K562 (cell line): ENCODE measurements at regions not wholly inside any gene's neighbourhood (a gene's known extent, or its start where the extent isn't known, plus 50 kb on each side); places are given as distances from the start of the nearest gene placed in this dataset.

Experiments used
- ATAC-seq: fragments of 200-7000 bp; cut with Tn5 transposase; 3 replicates; pipeline ENCODE4 v1.9.1; 2020; ENCODE audit warnings: moderate library complexity
- BruUV-seq: library from RNA; stranded (reverse); fragments of 400-500 nt; replicated peaks from 2 replicates; lab custom pipeline; 2021; lab: Mats Ljungman, UMichigan
- CTCF ChIA-PET: fragments of 300-600 bp; formaldehyde crosslinking; extraction: SDS; loops from one replicate; lab custom pipeline; 2021; ENCODE audit warnings: low intra/inter-chr PET ratio; lab: Yijun Ruan, JAX
- POLR2A ChIA-PET: fragments of 300-600, 350-650 bp; sonication (Branson Sonifier 250); formaldehyde crosslinking; extraction: SDS; loops from one replicate; lab custom pipeline; 2021; ENCODE audit warnings: antibody characterized with exemption, inconsistent platforms; lab: Yijun Ruan, JAX
- DNase-seq, 4 experiments: peaks; one replicate each; pipeline versions ENCODE4 v3.0.0 to v3.0.0-alpha.2; 2011 to 2018; ENCODE audit warnings: low spot score in 3 of 4, mixed read lengths in 3 of 4; ENCODE audit errors: extremely low read depth in 1 of 4
- FAIRE-seq: peaks from 2 replicates; lab custom pipeline; 2011; peaks lifted over from hg19 to GRCh38; lab: Jason Lieb, UNC
- H2AFZ ChIP-seq: 2 replicates; pipeline ENCODE4 v1.6.0; 2011; ENCODE audit warnings: low read depth, low read length, control low read depth, inconsistent platforms
- H3K27ac ChIP-seq: fragments of 200-600 bp; 3 replicates; pipeline ENCODE4 v1.8.0; 2011; ENCODE audit warnings: low read depth, mild to moderate bottlenecking, control low read depth, inconsistent platforms, low read length, moderate library complexity, mixed read lengths; ENCODE audit errors: extremely low read depth
- H3K27me3 ChIP-seq, 2 experiments: fragments of 300-600 bp in 1 of 2; 2 replicates in 1 of 2; 3 replicates in 1 of 2; pipeline versions ENCODE4 v1.6.0 to v1.8.0; 2011; ENCODE audit warnings: inconsistent platforms in 2 of 2, low read length in 2 of 2, mild to moderate bottlenecking in 1 of 2, mixed read lengths in 1 of 2, moderate library complexity in 1 of 2; ENCODE audit not compliant: control insufficient read depth in 2 of 2, insufficient read depth in 2 of 2
- H3K36me3 ChIP-seq: fragments of 300-600 bp; 3 replicates; pipeline ENCODE4 v1.8.0; 2011; ENCODE audit warnings: mild to moderate bottlenecking, low read length, inconsistent platforms; ENCODE audit not compliant: control insufficient read depth, insufficient read depth
- H3K4me1 ChIP-seq, 2 experiments: fragments of 200-600 bp in 1 of 2; replicated peaks in 1 of 2; 2 replicates in 1 of 2; 3 replicates in 1 of 2; pipeline versions ENCODE4 v1.5.1 to v1.8.0; 2011; ENCODE audit warnings: inconsistent platforms in 2 of 2, low read length in 2 of 2, mild to moderate bottlenecking in 1 of 2, mixed read lengths in 1 of 2, moderate library complexity in 1 of 2; ENCODE audit not compliant: control insufficient read depth in 2 of 2, insufficient read depth in 2 of 2
- H3K4me2 ChIP-seq: 2 replicates; pipeline ENCODE4 v1.6.1; 2011; ENCODE audit warnings: low read length, control low read depth, inconsistent platforms, mixed read lengths; ENCODE audit not compliant: insufficient read depth
- H3K4me3 ChIP-seq: fragments of 200-600 bp; sonication (generic), shearing (Covaris generic); 2 replicates; pipeline ENCODE4 v1.5.1; 2016; ENCODE audit warnings: control low read depth, inconsistent platforms
- H3K79me2 ChIP-seq: fragments of 200-600 bp; 3 replicates; pipeline ENCODE4 v1.8.0; 2011; ENCODE audit warnings: low read length, inconsistent platforms; ENCODE audit not compliant: control insufficient read depth, insufficient read depth
- H3K9ac ChIP-seq, 2 experiments: 2 replicates each; pipeline versions ENCODE4 v1.6.0 to v1.6.1; 2011; ENCODE audit warnings: low read depth in 2 of 2, low read length in 2 of 2, control low read depth in 1 of 2, inconsistent platforms in 1 of 2, mild to moderate bottlenecking in 1 of 2, mixed read lengths in 1 of 2; ENCODE audit not compliant: insufficient read depth in 1 of 2
- H3K9me1 ChIP-seq: one replicate; pipeline ENCODE4 v1.6.0; 2011; ENCODE audit warnings: inconsistent platforms, mild to moderate bottlenecking, low read length, moderate library complexity; ENCODE audit not compliant: control insufficient read depth, insufficient read depth
- H3K9me3 ChIP-seq: replicated peaks from 2 replicates; pipeline ENCODE4 v1.5.1; 2011; ENCODE audit warnings: low read depth, low read length, inconsistent platforms; ENCODE audit not compliant: control insufficient read depth, insufficient read depth
- H4K20me1 ChIP-seq: replicated peaks from 2 replicates; pipeline ENCODE4 v1.6.1; 2011; ENCODE audit warnings: low read length, inconsistent platforms, mixed read lengths; ENCODE audit not compliant: control insufficient read depth, insufficient read depth
- ATF3 ChIP-seq, 2 experiments: fragments of 450-650 bp in 1 of 2; sonication (generic) in 1 of 2; formaldehyde crosslinking in 1 of 2; IDR thresholded peaks in 1 of 2; conservative IDR thresholded peaks in 1 of 2; 2 replicates each; pipeline versions ENCODE4 v1.6.1 to v1.8.1; 2016 to 2023; ENCODE audit warnings: mild to moderate bottlenecking in 2 of 2, moderate library complexity in 2 of 2, inconsistent platforms in 1 of 2, missing genetic modification reagents in 1 of 2
- FIP1L1 ChIP-seq: fragments of 200-400 bp; formaldehyde crosslinking; IDR thresholded peaks from 2 replicates; pipeline ENCODE4 v1.6.1; 2018; ENCODE audit warnings: mild to moderate bottlenecking, low read depth, low read length; ENCODE audit not compliant: poor library complexity, severe bottlenecking
- NFIC ChIP-seq: fragments of 450-650 bp; IDR thresholded peaks from 2 replicates; pipeline ENCODE4 v1.6.1; 2017; ENCODE audit warnings: mild to moderate bottlenecking, inconsistent platforms
- SMARCA5 ChIP-seq: fragments of 450-650 bp; IDR thresholded peaks from 2 replicates; pipeline ENCODE4 v1.6.1; 2016
- TCF7L2 ChIP-seq: fragments of 150-350 bp; IDR thresholded peaks from 2 replicates; pipeline ENCODE4 v1.6.1; 2016; ENCODE audit warnings: low read depth, mild to moderate bottlenecking, low read length, moderate library complexity
- ZNF778 ChIP-seq: fragments of 450-650 bp; formaldehyde crosslinking; IDR thresholded peaks from 2 replicates; pipeline ENCODE4 v1.4.0; 2020; ENCODE audit warnings: mild to moderate bottlenecking, moderate library complexity
- ZNF785 ChIP-seq: fragments of 250-450 bp; sonication (Bioruptor Pico); IDR thresholded peaks from 2 replicates; pipeline ENCODE4 v1.4.0; 2020; ENCODE audit warnings: mild to moderate bottlenecking
- WGBS: fragments of 100-300 bp; shearing (Covaris generic); methylation state at CpG from one replicate; pipeline ENCODE4 v1.1.6; 2016; ENCODE audit warnings: low coverage, mixed read lengths; ENCODE audit not compliant: insufficient coverage; ENCODE audit errors: missing lambda C conversion rate; 5-methylcytosine and 5-hydroxymethylcytosine counted together
- in situ Hi-C: fragments of 300-500 bp; cut with MboI; formaldehyde crosslinking; loops from 4 replicates; pipeline ENCODE4 v1.15.0; 2018; ENCODE audit warnings: inconsistent platforms, mixed read lengths
- intact Hi-C: fragments of 100-400 bp; cut with micrococcal nuclease; formaldehyde crosslinking; loops from 2 replicates; pipeline ENCODE4 v1.14.2; 2022
- TF ChIP-seq, protein P1 (sequence below): sonication (generic); formaldehyde crosslinking; IDR thresholded peaks from 2 replicates; pipeline ENCODE4 v1.8.0; 2022; ENCODE audit warnings: mild to moderate bottlenecking, missing genetic modification reagents

DNA sequence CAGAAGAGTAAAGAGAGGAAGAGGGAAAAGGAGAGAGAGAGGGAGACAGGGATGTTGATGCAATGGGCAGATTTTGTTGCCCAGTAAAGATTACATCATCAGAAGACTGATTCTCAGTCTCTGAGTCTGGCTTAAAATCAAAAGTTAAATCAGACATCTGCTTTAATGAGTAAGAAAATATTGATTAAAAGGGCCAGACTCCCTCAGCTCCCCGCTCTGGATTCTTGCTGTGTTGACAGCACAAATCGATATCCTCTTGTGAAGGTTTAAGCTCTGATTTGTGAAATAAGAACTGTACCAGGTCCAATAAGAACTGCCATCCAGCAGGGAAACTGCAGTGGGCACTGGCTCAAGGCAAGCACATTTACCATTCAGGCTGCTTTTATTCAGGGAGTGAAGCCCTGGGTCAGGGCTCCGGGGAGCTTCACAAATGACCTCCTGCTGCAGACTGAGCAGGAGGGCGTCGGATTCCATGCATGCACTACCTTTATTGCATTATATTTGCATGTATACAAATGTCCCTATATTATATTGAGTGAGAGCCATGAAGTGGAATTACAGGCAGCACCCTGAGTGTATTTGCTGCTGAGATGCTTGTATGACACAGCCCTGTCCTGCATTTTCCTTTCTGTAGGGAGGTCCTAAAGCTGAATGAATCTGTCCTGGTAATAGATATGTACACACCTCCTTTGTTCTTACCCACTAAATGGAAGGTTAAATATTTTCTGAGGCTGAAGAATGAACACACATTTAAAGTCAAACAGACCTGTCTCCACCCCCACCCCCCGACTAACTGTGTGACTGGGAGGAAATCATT is 401.5 kb downstream of the REEP3 start:
- ATAC-seq: no peak
- no peak overlapping the region for H3K9ac ChIP-seq
- no peak overlapping the region for H3K4me3 ChIP-seq
- H3K36me3 ChIP-seq: no peaks in the 10 kb centered on the region
- no peak overlapping the region for H2AFZ ChIP-seq
- no peak for FAIRE-seq
- in situ Hi-C loops: no loop called here
- no peaks in the 10 kb centered on the region for H3K9me3 ChIP-seq
- WGBS: 0% methylated on average over 6 of the region's 6 CpGs
- no peaks in the 10 kb centered on the region for H3K79me2 ChIP-seq
- no peaks in the 10 kb centered on the region; the same call in 1 of the 2 replicates for H4K20me1 ChIP-seq
- no peak for DNase-seq
- POLR2A ChIA-PET: no interaction called here
- no peaks in the 10 kb centered on the region for H3K4me1 ChIP-seq
- intact Hi-C loops: no loop called here
- TF ChIP-seq ATF3 (IDR thresholded peaks at IDR 0.05) (peak; percentile 34), ATF3 (CRISPR knock-in tag; conservative IDR thresholded peaks at IDR 0.05) (no peak), SMARCA5 (no peak)
- no peaks in the 10 kb centered on the region for H3K27me3 ChIP-seq
- H3K9me1 ChIP-seq: no peaks in the 10 kb centered on the region
- no peak overlapping the region for H3K27ac ChIP-seq
- H3K4me2 ChIP-seq: no peak overlapping the region
- BruUV-seq: no TSS peak
- CTCF ChIA-PET: no interaction called here

DNA sequence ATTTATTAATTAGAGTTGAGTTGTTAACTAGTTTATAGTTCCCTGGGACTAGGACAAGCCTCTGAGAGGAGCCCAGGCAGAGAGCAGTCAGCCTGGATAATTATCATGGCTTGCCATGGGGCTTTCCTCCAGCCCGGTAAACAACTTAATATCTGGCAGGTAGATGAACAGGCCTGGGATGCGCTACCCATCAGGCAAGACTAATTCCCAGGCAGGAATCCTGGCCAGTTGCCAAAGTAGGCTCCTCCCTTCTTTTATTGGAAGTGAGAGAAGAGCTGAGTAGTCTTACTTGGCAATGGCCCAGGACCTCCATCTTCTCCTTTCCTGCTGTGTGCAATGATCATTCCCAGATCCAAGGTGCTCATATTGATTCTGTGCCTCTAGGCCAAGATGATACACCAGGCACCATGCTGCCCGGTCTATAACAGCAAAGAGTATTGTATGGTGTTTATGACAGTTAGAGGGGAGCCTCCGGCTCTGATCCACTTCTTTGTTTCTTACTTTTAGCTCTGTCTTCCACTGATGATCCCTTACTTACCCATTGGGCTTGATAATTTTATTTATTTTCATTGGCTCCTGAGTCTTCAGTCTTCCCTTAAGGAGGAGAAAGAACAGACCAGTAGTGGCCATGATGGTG is 408.7 kb downstream of the REEP3 start:
- TF ChIP-seq, protein P1, sequence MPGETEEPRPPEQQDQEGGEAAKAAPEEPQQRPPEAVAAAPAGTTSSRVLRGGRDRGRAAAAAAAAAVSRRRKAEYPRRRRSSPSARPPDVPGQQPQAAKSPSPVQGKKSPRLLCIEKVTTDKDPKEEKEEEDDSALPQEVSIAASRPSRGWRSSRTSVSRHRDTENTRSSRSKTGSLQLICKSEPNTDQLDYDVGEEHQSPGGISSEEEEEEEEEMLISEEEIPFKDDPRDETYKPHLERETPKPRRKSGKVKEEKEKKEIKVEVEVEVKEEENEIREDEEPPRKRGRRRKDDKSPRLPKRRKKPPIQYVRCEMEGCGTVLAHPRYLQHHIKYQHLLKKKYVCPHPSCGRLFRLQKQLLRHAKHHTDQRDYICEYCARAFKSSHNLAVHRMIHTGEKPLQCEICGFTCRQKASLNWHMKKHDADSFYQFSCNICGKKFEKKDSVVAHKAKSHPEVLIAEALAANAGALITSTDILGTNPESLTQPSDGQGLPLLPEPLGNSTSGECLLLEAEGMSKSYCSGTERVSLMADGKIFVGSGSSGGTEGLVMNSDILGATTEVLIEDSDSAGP (CRISPR knock-in tag): no peak
- no peak for TF ChIP-seq FIP1L1
- TF ChIP-seq ZNF785 (CRISPR knock-in tag): no peak
- TF ChIP-seq NFIC: peak; percentile 83
- no peak for TF ChIP-seq TCF7L2
- no peak for TF ChIP-seq ZNF778 (CRISPR knock-in tag)
- Histone ChIP-seq H3K27ac (no peak overlapping the region), H3K79me2 (no peaks in the 10 kb centered on the region), H4K20me1 (no peaks in the 10 kb centered on the region), H3K9me3 (no peaks in the 10 kb centered on the region), H3K9me1 (no peaks in the 10 kb centered on the region), H2AFZ (no peak overlapping the region), H3K4me1 (no peaks in the 10 kb centered on the region), H3K27me3 (no peaks in the 10 kb centered on the region), H3K9ac (no peak overlapping the region), H3K36me3 (no peaks in the 10 kb centered on the region), H3K4me2 (no peak overlapping the region), H3K4me3 (no peak overlapping the region)
- ATAC-seq (no peak), DNase-seq (peak in 1 of 4 experiments; percentile 8), FAIRE-seq (no peak)
- intact Hi-C loops: no loop called here
- in situ Hi-C loops: no loop called here
- WGBS: 0% methylated on average over 4 of the region's 4 CpGs
- CTCF ChIA-PET: no interaction called here
- POLR2A ChIA-PET: no interaction called here
- BruUV-seq: no TSS peak
